GM12801 (cell line): ENCODE measurements at regions not wholly inside any gene's neighbourhood (a gene's known extent, or its start where the extent isn't known, plus 50 kb on each side); places are given as distances from the start of the nearest gene placed in this dataset.

Experiments
- TF ChIP-seq, protein P1 (sequence below): IDR thresholded peaks from one replicate; pipeline ENCODE4 v1.5.1; 2011; ENCODE audit warnings: control low read depth; ENCODE audit not compliant: insufficient read length; ENCODE audit errors: extremely low read depth

DNA sequence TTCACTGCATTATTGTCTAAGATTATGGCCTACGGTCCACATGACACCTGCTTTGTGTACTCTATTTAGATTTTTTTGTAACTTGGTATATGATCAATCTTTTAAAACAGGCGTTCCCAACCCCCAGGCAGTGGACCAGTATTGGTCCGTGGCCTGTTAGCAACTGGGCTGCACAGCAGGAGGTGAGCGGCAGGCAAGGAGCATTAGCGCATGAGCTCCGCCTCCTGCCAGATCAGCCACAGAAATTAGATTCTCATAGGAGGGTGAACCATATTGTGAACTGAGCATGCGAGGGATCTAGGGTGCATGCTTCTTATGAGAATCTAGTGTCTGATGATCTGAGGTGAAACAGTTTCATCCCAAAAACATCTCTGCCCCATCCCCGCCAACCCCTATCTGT is 228.4 kb upstream of the NR5A2 start:
- TF ChIP-seq, protein P1, sequence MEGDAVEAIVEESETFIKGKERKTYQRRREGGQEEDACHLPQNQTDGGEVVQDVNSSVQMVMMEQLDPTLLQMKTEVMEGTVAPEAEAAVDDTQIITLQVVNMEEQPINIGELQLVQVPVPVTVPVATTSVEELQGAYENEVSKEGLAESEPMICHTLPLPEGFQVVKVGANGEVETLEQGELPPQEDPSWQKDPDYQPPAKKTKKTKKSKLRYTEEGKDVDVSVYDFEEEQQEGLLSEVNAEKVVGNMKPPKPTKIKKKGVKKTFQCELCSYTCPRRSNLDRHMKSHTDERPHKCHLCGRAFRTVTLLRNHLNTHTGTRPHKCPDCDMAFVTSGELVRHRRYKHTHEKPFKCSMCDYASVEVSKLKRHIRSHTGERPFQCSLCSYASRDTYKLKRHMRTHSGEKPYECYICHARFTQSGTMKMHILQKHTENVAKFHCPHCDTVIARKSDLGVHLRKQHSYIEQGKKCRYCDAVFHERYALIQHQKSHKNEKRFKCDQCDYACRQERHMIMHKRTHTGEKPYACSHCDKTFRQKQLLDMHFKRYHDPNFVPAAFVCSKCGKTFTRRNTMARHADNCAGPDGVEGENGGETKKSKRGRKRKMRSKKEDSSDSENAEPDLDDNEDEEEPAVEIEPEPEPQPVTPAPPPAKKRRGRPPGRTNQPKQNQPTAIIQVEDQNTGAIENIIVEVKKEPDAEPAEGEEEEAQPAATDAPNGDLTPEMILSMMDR: no peak

DNA sequence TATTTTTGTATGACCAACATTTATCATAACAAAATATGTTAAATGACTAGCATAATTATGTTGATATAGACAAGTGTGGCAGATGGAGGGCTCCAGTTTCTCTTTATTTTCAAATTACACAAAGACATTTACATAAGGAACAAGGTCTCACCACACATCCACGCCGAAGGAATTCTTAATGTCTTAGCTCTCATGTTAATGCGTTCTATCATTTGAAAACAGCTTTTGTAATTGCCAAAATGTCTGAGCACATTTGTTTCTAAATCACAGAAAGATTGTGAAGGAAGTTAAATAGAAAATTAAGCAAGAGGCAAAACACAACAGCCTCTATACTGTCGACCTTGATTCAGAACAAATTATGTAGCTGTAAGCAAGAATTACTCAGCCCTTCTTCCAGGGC is 223.0 kb upstream of the NR5A2 start:
- TF ChIP-seq, protein P1: no peak

DNA sequence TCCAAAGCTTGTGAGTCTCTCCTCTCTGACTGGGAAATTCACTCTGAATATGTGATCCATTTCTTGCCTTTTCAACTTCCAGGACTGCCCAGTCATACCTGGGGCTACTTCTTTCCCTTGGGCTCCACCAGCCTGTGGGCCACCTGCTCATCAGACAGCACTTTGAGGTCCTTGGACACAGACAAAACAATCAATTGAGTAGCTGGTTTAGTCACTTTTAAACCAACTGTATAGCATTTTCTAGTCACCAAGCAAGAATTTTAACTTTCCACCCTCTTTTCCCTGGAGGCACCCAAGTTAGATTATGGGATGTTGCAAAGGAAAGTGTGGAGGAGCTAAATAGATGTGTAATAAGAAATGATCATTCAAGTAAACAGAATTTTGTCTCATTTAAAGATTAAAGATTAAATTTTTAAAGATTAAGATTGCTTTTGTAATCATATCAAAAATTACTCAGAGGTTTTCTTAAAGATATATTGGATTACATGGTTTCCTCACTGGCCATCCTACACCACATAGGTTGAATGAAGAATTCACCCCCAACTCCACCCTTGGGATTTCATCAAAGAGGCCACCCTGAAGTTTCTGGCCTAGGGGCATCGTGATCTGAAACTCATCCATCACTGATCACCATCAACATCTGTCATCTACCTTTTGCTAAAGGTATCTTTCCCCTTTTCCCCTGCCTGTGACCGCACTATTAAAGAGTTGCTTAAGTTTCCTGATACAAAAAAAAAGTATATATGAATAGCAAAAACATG is 219.2 kb upstream of the NR5A2 start:
- TF ChIP-seq, protein P1: no peak

DNA sequence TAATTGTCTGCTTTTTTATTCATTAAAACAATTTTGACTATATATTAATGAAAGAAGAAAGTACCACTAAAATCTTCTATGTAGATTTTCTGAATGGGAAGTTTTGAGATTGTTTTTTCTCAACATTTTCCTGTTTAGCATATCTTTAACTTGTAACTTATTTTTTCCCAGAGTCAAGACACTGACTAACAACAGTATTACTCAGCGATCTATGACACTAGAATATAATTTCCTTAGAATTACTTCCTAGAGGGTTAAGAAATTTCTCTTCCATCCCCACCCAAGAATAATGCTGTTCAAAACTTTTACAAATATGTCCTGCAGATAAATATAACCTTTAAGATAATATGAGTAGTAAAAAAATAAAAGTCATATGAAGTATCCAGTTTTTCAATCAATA is 218.2 kb upstream of the NR5A2 start:
- TF ChIP-seq, protein P1: no peak

DNA sequence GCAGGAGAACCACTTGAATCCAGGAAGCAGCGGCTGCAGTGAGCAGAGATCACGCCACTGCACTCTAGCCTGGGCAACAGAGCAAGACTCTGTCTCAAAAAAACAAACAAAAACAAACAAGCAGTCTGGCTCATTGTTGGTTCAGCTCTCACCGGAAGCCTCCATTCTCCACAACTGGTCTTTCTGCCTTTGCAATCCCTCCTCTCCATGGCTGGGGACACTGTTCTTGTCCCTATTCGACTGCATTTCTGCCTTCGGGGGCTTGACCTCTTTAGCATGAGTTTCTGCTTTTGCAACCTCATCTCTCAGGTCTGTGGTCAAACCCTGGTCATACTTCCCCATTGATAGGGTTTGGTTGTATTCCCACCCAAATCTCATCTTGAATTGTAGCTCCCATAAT is 216.3 kb upstream of the NR5A2 start:
- TF ChIP-seq, protein P1: no peak

DNA sequence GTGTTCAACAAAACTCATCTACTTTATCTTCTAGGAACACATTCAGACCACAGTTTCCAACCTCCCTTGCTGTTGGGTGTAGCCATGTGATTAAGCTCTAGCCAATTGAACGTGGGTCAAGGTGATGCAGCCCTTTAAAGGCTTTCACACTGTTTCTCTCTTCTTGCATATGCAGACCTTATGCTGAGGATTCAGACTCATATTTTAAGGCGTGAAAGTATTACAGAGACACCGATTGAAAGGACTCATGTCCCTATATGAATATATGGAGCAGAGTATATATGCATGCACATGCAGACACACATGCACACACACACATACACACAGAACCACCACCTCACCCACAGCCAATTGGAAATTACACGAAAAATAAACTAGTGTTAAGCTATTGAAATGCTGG is 214.3 kb upstream of the NR5A2 start:
- TF ChIP-seq, protein P1: no peak

DNA sequence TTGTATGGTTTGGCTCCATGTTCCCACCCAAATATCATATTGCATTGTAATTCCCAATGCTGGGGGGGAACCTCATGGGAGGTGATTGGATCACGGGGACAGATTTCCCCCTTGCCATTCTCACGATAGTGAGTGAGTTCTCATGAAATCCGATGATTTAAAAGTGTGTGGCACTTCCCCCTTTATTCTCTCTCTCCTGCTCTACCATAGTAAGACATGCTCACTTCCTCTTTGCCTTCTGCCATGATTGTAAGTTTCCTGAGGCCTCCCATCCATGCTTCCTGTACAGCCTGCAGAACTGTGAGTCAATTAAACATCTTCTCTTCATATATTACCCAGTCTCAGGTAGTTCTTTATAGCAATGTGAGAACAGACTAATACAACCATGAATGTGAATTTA is 211.6 kb upstream of the NR5A2 start:
- TF ChIP-seq, protein P1: no peak
